ENCODE measurements at regions not wholly inside any gene's neighbourhood (a gene's known extent, or its start where the extent isn't known, plus 50 kb on each side); places are given as distances from the start of the nearest gene placed in this dataset.

GRCh38 chr13:90246005-90246404, 1101.5 kb upstream of the MIR17HG start:
- Histone ChIP-seq H3K36me3 (ENCODE audit: control insufficient read depth in 1 of 2, insufficient read depth in 2 of 2, low read length in 2 of 2) (no peaks in the 10 kb centered on the region), H3K14ac (ENCODE audit: low read length) (no peak overlapping the region), H3K27me3 (ENCODE audit: insufficient read depth, low read length) (no peaks in the 10 kb centered on the region), H4K91ac (ENCODE audit: low read depth, low read length) (no peak overlapping the region), H4K8ac (ENCODE audit: low read depth, low read length) (no peak overlapping the region), H3K79me1 (ENCODE audit: low read length) (no peaks in the 10 kb centered on the region), H3K27ac (ENCODE audit: low read depth, low read length) (no peak overlapping the region), H2AK5ac (ENCODE audit: low read length) (no peak overlapping the region), H3K79me2 (ENCODE audit: control insufficient read depth, insufficient read depth, low read length, poor library complexity) (no peaks in the 10 kb centered on the region), H2BK5ac (ENCODE audit: low read depth, low read length, poor library complexity) (no peak overlapping the region), H3K4me1 (ENCODE audit: control insufficient read depth in 1 of 2, insufficient read depth in 2 of 2, low read length in 2 of 2) (no peaks in the 10 kb centered on the region), H3K4me2 (ENCODE audit: low read length) (no peak overlapping the region), H3K23ac (ENCODE audit: low read length) (no peak overlapping the region), H3K18ac (ENCODE audit: low read length) (no peak overlapping the region), H3K9ac (ENCODE audit: low read length) (no peak overlapping the region), H2BK120ac (ENCODE audit: insufficient read depth, low read length, poor library complexity) (no peak overlapping the region), H3K4ac (ENCODE audit: low read depth, low read length) (no peak overlapping the region), H4K12ac (ENCODE audit: low read depth, low read length) (no peak overlapping the region), H3K9me3 (ENCODE audit: insufficient read depth, low read depth, low read length) (no peaks in the 10 kb centered on the region), H2AFZ (ENCODE audit: insufficient read depth, low read length, poor library complexity) (no peak overlapping the region), H2BK12ac (ENCODE audit: low read length) (no peak overlapping the region), H3K4me3 (ENCODE audit: low read depth, low read length) (no peak overlapping the region)
- no CpG with 5 or more reads among the region's 1 CpG for WGBS (ENCODE audit: extremely low coverage, insufficient coverage, insufficient read length)
- no peak for DNase-seq

- no peak overlapping the region for H3K14ac ChIP-seq (ENCODE audit: low read length)
- H3K36me3 ChIP-seq (ENCODE audit: control insufficient read depth in 1 of 2, insufficient read depth in 2 of 2, low read length in 2 of 2) = no peaks in the 10 kb centered on the region
- H3K18ac ChIP-seq (ENCODE audit: low read length) = no peak overlapping the region
- H4K91ac ChIP-seq (ENCODE audit: low read depth, low read length) = no peak overlapping the region
- no peak overlapping the region for H2BK12ac ChIP-seq (ENCODE audit: low read length)
- no peaks in the 10 kb centered on the region for H3K27me3 ChIP-seq (ENCODE audit: insufficient read depth, low read length)
- DNase-seq = no peak
- H2AK5ac ChIP-seq (ENCODE audit: low read length) = no peak overlapping the region
- no peak overlapping the region for H2AFZ ChIP-seq (ENCODE audit: insufficient read depth, low read length, poor library complexity)
- no peak overlapping the region for H2BK120ac ChIP-seq (ENCODE audit: insufficient read depth, low read length, poor library complexity)
- no peaks in the 10 kb centered on the region for H3K4me1 ChIP-seq (ENCODE audit: control insufficient read depth in 1 of 2, insufficient read depth in 2 of 2, low read length in 2 of 2)
- no peak overlapping the region for H4K12ac ChIP-seq (ENCODE audit: low read depth, low read length)
- no peak overlapping the region for H3K4me3 ChIP-seq (ENCODE audit: low read depth, low read length)
- H3K79me1 ChIP-seq (ENCODE audit: low read length) = no peaks in the 10 kb centered on the region
- WGBS (ENCODE audit: extremely low coverage, insufficient coverage, insufficient read length) = no CpG with 5 or more reads among the region's 3 CpGs
- no peak overlapping the region for H3K27ac ChIP-seq (ENCODE audit: low read depth, low read length)
- H3K4ac ChIP-seq (ENCODE audit: low read depth, low read length) = no peak overlapping the region
- H4K8ac ChIP-seq (ENCODE audit: low read depth, low read length) = no peak overlapping the region
- H3K9ac ChIP-seq (ENCODE audit: low read length) = no peak overlapping the region
- no peaks in the 10 kb centered on the region for H3K9me3 ChIP-seq (ENCODE audit: insufficient read depth, low read depth, low read length)
- no peak overlapping the region for H2BK5ac ChIP-seq (ENCODE audit: low read depth, low read length, poor library complexity)
- H3K23ac ChIP-seq (ENCODE audit: low read length) = no peak overlapping the region
- no peaks in the 10 kb centered on the region for H3K79me2 ChIP-seq (ENCODE audit: control insufficient read depth, insufficient read depth, low read length, poor library complexity)
- H3K4me2 ChIP-seq (ENCODE audit: low read length) = no peak overlapping the region
These were observed 1100.7 kb upstream of the MIR17HG start for GRCh38 chr13:90246687-90247345.

GRCh38 chr13:90253806-90254205, 1093.7 kb upstream of the MIR17HG start:
- WGBS (ENCODE audit: extremely low coverage, insufficient coverage, insufficient read length) = no CpG with 5 or more reads among the region's 5 CpGs
- H4K8ac ChIP-seq (ENCODE audit: low read depth, low read length) = no peak overlapping the region
- H3K4me3 ChIP-seq (ENCODE audit: low read depth, low read length) = no peak overlapping the region
- H2AFZ ChIP-seq (ENCODE audit: insufficient read depth, low read length, poor library complexity) = no peak overlapping the region
- H3K79me1 ChIP-seq (ENCODE audit: low read length) = no peaks in the 10 kb centered on the region
- no peak overlapping the region for H3K23ac ChIP-seq (ENCODE audit: low read length)
- no peak overlapping the region for H3K18ac ChIP-seq (ENCODE audit: low read length)
- no peaks in the 10 kb centered on the region for H3K27me3 ChIP-seq (ENCODE audit: insufficient read depth, low read length)
- no peak overlapping the region for H3K14ac ChIP-seq (ENCODE audit: low read length)
- H3K27ac ChIP-seq (ENCODE audit: low read depth, low read length) = no peak overlapping the region
- no peaks in the 10 kb centered on the region for H3K79me2 ChIP-seq (ENCODE audit: control insufficient read depth, insufficient read depth, low read length, poor library complexity)
- DNase-seq = no peak
- no peak overlapping the region for H2AK5ac ChIP-seq (ENCODE audit: low read length)
- no peak overlapping the region for H2BK12ac ChIP-seq (ENCODE audit: low read length)
- H2BK120ac ChIP-seq (ENCODE audit: insufficient read depth, low read length, poor library complexity) = no peak overlapping the region
- H4K12ac ChIP-seq (ENCODE audit: low read depth, low read length) = no peak overlapping the region
- H3K4me1 ChIP-seq (ENCODE audit: control insufficient read depth in 1 of 2, insufficient read depth in 2 of 2, low read length in 2 of 2) = no peaks in the 10 kb centered on the region
- no peaks in the 10 kb centered on the region for H3K9me3 ChIP-seq (ENCODE audit: insufficient read depth, low read depth, low read length)
- no peak overlapping the region for H3K4ac ChIP-seq (ENCODE audit: low read depth, low read length)
- H3K4me2 ChIP-seq (ENCODE audit: low read length) = no peak overlapping the region
- H3K9ac ChIP-seq (ENCODE audit: low read length) = no peak overlapping the region
- no peaks in the 10 kb centered on the region for H3K36me3 ChIP-seq (ENCODE audit: control insufficient read depth in 1 of 2, insufficient read depth in 2 of 2, low read length in 2 of 2)
- no peak overlapping the region for H2BK5ac ChIP-seq (ENCODE audit: low read depth, low read length, poor library complexity)
- no peak overlapping the region for H4K91ac ChIP-seq (ENCODE audit: low read depth, low read length)

GRCh38 chr13:90254437-90254836, 1093.0 kb upstream of the MIR17HG start:
- H2AK5ac ChIP-seq (ENCODE audit: low read length) = no peak overlapping the region
- no CpG with 5 or more reads among the region's 2 CpGs for WGBS (ENCODE audit: extremely low coverage, insufficient coverage, insufficient read length)

More at GRCh38 chr13:90254437-90254836, 1093.0 kb upstream of the MIR17HG start:
- Histone ChIP-seq H2BK5ac (ENCODE audit: low read depth, low read length, poor library complexity) (no peak overlapping the region), H3K9me3 (ENCODE audit: insufficient read depth, low read depth, low read length) (no peaks in the 10 kb centered on the region), H3K79me1 (ENCODE audit: low read length) (no peaks in the 10 kb centered on the region), H4K8ac (ENCODE audit: low read depth, low read length) (no peak overlapping the region), H3K27me3 (ENCODE audit: insufficient read depth, low read length) (no peaks in the 10 kb centered on the region), H3K79me2 (ENCODE audit: control insufficient read depth, insufficient read depth, low read length, poor library complexity) (no peaks in the 10 kb centered on the region), H3K4ac (ENCODE audit: low read depth, low read length) (no peak overlapping the region), H3K4me3 (ENCODE audit: low read depth, low read length) (no peak overlapping the region), H3K14ac (ENCODE audit: low read length) (no peak overlapping the region), H3K4me2 (ENCODE audit: low read length) (no peak overlapping the region), H2BK12ac (ENCODE audit: low read length) (no peak overlapping the region), H4K91ac (ENCODE audit: low read depth, low read length) (no peak overlapping the region), H3K23ac (ENCODE audit: low read length) (no peak overlapping the region), H3K18ac (ENCODE audit: low read length) (no peak overlapping the region), H2BK120ac (ENCODE audit: insufficient read depth, low read length, poor library complexity) (no peak overlapping the region), H3K27ac (ENCODE audit: low read depth, low read length) (no peak overlapping the region), H3K36me3 (ENCODE audit: control insufficient read depth in 1 of 2, insufficient read depth in 2 of 2, low read length in 2 of 2) (no peaks in the 10 kb centered on the region), H2AFZ (ENCODE audit: insufficient read depth, low read length, poor library complexity) (no peak overlapping the region), H3K4me1 (ENCODE audit: control insufficient read depth in 1 of 2, insufficient read depth in 2 of 2, low read length in 2 of 2) (no peaks in the 10 kb centered on the region), H3K9ac (ENCODE audit: low read length) (no peak overlapping the region), H4K12ac (ENCODE audit: low read depth, low read length) (no peak overlapping the region)
- DNase-seq = no peak

All from trophoblast cell (in vitro differentiated cells and primary cell).